Colonic mucosa (tissue), 4 donors: ENCODE measurements at regions not wholly inside any gene's neighbourhood (a gene's known extent, or its start where the extent isn't known, plus 50 kb on each side); places are given as distances from the start of the nearest gene placed in this dataset.

ENCODE experiments used
- DNase-seq: peaks from one replicate; pipeline ENCODE4 v3.0.0-alpha.2; 2020
- H3K27ac ChIP-seq: fragments of 200-600 bp; one replicate; pipeline ENCODE4 v1.8.0; 2021
- H3K27me3 ChIP-seq: fragments of 200-600 bp; one replicate; pipeline ENCODE4 v1.8.0; 2021
- H3K36me3 ChIP-seq: fragments of 200-600 bp; one replicate; pipeline ENCODE4 v1.8.0; 2021
- H3K4me1 ChIP-seq: fragments of 200-600 bp; one replicate; pipeline ENCODE4 v1.8.0; 2021; ENCODE audit warnings: mild to moderate bottlenecking
- H3K4me3 ChIP-seq: fragments of 200-600 bp; one replicate; pipeline ENCODE4 v1.8.0; 2021
- H3K9ac ChIP-seq, 2 donors: one replicate each; pipeline ENCODE4 v1.7.0; 2013; ENCODE audit warnings: control low read depth in 2 of 2, low read depth in 2 of 2, low read length in 2 of 2
- H3K9me3 ChIP-seq: fragments of 200-600 bp; one replicate; pipeline ENCODE4 v1.8.0; 2021
- intact Hi-C: fragments of 100-400 bp; cut with DNase I; formaldehyde crosslinking; loops from one replicate; pipeline ENCODE4 v1.14.1; 2022
- TF ChIP-seq, protein P1 (sequence below): fragments of 200-600 bp; IDR thresholded peaks from one replicate; pipeline ENCODE4 v1.8.0; 2022; ENCODE audit warnings: antibody characterized with exemption, mild to moderate bottlenecking
- donor health status: healthy.
- donor health status: DM: no; HTN: no; CAD: no.
- donor health status: DM: no; HTN: no; CAD: no.

DNA sequence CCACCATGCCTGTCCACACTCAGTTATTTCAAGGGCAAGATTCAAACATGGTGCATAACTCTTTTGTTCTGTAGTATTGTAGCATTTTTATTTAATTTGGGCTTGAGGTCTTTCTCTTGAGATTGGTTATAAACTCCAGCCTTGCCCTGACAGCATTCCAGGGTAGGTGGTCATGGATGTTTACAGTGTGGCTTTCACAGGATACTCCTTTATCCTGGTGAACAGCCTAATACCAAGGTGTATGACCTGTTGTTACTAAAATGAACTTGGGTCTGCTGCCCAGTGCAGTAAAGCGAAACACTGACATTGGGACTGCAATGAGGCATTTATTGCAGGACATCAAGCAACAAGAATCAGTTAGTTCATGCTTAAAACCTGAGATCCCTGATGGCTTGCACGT is 434.8 kb downstream of the ANKRD50 start:
- H3K27ac ChIP-seq, result no peak overlapping the region
- intact Hi-C loops, result no loop called here
- H3K9ac ChIP-seq, result no peak overlapping the region
- no peaks in the 10 kb centered on the region for H3K27me3 ChIP-seq
- TF ChIP-seq, protein P1, sequence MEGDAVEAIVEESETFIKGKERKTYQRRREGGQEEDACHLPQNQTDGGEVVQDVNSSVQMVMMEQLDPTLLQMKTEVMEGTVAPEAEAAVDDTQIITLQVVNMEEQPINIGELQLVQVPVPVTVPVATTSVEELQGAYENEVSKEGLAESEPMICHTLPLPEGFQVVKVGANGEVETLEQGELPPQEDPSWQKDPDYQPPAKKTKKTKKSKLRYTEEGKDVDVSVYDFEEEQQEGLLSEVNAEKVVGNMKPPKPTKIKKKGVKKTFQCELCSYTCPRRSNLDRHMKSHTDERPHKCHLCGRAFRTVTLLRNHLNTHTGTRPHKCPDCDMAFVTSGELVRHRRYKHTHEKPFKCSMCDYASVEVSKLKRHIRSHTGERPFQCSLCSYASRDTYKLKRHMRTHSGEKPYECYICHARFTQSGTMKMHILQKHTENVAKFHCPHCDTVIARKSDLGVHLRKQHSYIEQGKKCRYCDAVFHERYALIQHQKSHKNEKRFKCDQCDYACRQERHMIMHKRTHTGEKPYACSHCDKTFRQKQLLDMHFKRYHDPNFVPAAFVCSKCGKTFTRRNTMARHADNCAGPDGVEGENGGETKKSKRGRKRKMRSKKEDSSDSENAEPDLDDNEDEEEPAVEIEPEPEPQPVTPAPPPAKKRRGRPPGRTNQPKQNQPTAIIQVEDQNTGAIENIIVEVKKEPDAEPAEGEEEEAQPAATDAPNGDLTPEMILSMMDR, result no peak
- no peaks in the 10 kb centered on the region for H3K4me1 ChIP-seq
- no peak overlapping the region for H3K4me3 ChIP-seq
- DNase-seq, result no peak
- H3K36me3 ChIP-seq, result no peaks in the 10 kb centered on the region
- H3K9me3 ChIP-seq, result no peaks in the 10 kb centered on the region

GRCh38 chr4:124278477-124278876 is 434.1 kb downstream of the ANKRD50 start:
- TF ChIP-seq, protein P1, result no peak

DNA sequence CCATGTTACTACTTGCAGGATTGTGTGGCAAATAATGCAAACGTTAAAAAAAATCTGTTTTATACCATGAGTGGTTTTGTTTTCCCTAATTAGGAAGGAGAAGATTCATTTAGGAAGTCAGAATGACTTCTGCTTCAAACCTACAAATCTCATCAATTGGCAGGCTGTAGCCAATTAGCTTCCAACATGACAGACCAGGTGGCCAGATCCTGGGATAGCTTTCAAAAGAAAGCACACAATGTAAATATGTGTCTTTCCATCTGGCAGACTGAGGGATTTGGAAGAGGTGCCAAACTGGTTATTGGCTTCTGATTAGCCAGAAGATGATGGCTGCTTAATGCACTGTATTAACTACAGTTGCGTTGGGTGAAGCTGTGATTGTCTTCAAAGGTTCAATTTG is 432.8 kb downstream of the ANKRD50 start:
- no peak for DNase-seq
- TF ChIP-seq, protein P1, result no peak
- Histone ChIP-seq H3K36me3 (no peaks in the 10 kb centered on the region), H3K9ac (no peak overlapping the region), H3K4me3 (no peak overlapping the region), H3K4me1 (no peaks in the 10 kb centered on the region), H3K27me3 (no peaks in the 10 kb centered on the region), H3K27ac (no peak overlapping the region), H3K9me3 (no peaks in the 10 kb centered on the region)
- intact Hi-C loops, result no loop called here

More at GRCh38 chr4:124278477-124278876, 434.1 kb downstream of the ANKRD50 start:
- H3K9me3 ChIP-seq, result no peaks in the 10 kb centered on the region
- no peak overlapping the region for H3K9ac ChIP-seq
- H3K27ac ChIP-seq, result no peak overlapping the region
- no peaks in the 10 kb centered on the region for H3K36me3 ChIP-seq
- no peak for DNase-seq
- no peaks in the 10 kb centered on the region for H3K4me1 ChIP-seq
- H3K27me3 ChIP-seq, result no peaks in the 10 kb centered on the region
- H3K4me3 ChIP-seq, result no peak overlapping the region
- intact Hi-C loops, result no loop called here

GRCh38 chr4:124282301-124282898 is 430.1 kb downstream of the ANKRD50 start:
- Histone ChIP-seq H3K27ac (no peak overlapping the region), H3K9me3 (no peaks in the 10 kb centered on the region), H3K36me3 (no peaks in the 10 kb centered on the region), H3K4me1 (no peaks in the 10 kb centered on the region), H3K27me3 (no peaks in the 10 kb centered on the region), H3K4me3 (no peak overlapping the region), H3K9ac (no peak overlapping the region)
- no peak for DNase-seq
- intact Hi-C loops, result no loop called here
- TF ChIP-seq, protein P1, result no peak

GRCh38 chr4:124288706-124289486 is 423.6 kb downstream of the ANKRD50 start:
- TF ChIP-seq, protein P1, result no peak
- Histone ChIP-seq H3K4me3 (no peak overlapping the region), H3K27me3 (no peaks in the 10 kb centered on the region), H3K27ac (no peak overlapping the region), H3K9ac (no peak overlapping the region), H3K4me1 (no peaks in the 10 kb centered on the region), H3K9me3 (no peaks in the 10 kb centered on the region), H3K36me3 (no peaks in the 10 kb centered on the region)
- DNase-seq, result no peak
- intact Hi-C loops, result no loop called here
